ENCODE measurements at regions not wholly inside any gene's neighbourhood (a gene's known extent, or its start where the extent isn't known, plus 50 kb on each side); places are given as distances from the start of the nearest gene placed in this dataset.

GRCh38 chr4:125801924-125802323, 487.2 kb downstream of the FAT4 start:
- WGBS: 56% methylated on average over 1 of the region's 1 CpG
- Histone ChIP-seq H3K4me1 (ENCODE audit: control insufficient read depth in 4 of 4, insufficient read depth in 4 of 4, low read length in 3 of 4) (no peaks in the 10 kb centered on the region), H3K9me3 (ENCODE audit: control insufficient read depth in 4 of 4, low read length in 3 of 4) (no peaks in the 10 kb centered on the region), H3K4me3 (ENCODE audit: low read depth in 1 of 3, low read length in 3 of 3) (no peak overlapping the region), H3K27me3 (ENCODE audit: control insufficient read depth in 4 of 4, insufficient read depth in 4 of 4, low read length in 3 of 4) (no peaks in the 10 kb centered on the region), H3K36me3 (ENCODE audit: control insufficient read depth in 4 of 4, insufficient read depth in 3 of 4, low read depth in 1 of 4, low read length in 3 of 4) (no peaks in the 10 kb centered on the region), H3K27ac (ENCODE audit: low read depth in 1 of 2, low read length in 2 of 2) (no peak overlapping the region), H3K9ac (ENCODE audit: low read depth in 1 of 2, low read length in 2 of 2) (no peak overlapping the region)
- TF ChIP-seq SP1 (IDR thresholded peaks at IDR 0.05) (no peak), EGR1 (IDR thresholded peaks at IDR 0.05; ENCODE audit: low read depth in 2 of 2) (no peak), NR2F2 (IDR thresholded peaks at IDR 0.05) (no peak), FOXA1 (IDR thresholded peaks at IDR 0.05) (no peak), MAX (IDR thresholded peaks at IDR 0.05) (no peak), RXRA (IDR thresholded peaks at IDR 0.05) (no peak), ATF3 (IDR thresholded peaks at IDR 0.05) (no peak), FOXA2 (IDR thresholded peaks at IDR 0.05) (no peak), TAF1 (conservative IDR thresholded peaks at IDR 0.05) (no peak), HNF4G (IDR thresholded peaks at IDR 0.05) (no peak), YY1 (IDR thresholded peaks at IDR 0.05) (no peak), GABPA (IDR thresholded peaks at IDR 0.05 in 1 of 2, conservative IDR thresholded peaks at IDR 0.05 in 1 of 2) (no peak), RAD21 (IDR thresholded peaks at IDR 0.05) (no peak), HNF4A (conservative IDR thresholded peaks at IDR 0.05) (no peak)
- TF ChIP-seq, protein P1, sequence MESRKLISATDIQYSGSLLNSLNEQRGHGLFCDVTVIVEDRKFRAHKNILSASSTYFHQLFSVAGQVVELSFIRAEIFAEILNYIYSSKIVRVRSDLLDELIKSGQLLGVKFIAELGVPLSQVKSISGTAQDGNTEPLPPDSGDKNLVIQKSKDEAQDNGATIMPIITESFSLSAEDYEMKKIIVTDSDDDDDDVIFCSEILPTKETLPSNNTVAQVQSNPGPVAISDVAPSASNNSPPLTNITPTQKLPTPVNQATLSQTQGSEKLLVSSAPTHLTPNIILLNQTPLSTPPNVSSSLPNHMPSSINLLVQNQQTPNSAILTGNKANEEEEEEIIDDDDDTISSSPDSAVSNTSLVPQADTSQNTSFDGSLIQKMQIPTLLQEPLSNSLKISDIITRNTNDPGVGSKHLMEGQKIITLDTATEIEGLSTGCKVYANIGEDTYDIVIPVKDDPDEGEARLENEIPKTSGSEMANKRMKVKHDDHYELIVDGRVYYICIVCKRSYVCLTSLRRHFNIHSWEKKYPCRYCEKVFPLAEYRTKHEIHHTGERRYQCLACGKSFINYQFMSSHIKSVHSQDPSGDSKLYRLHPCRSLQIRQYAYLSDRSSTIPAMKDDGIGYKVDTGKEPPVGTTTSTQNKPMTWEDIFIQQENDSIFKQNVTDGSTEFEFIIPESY (IDR thresholded peaks at IDR 0.05): no peak
- TF ChIP-seq, protein P2, sequence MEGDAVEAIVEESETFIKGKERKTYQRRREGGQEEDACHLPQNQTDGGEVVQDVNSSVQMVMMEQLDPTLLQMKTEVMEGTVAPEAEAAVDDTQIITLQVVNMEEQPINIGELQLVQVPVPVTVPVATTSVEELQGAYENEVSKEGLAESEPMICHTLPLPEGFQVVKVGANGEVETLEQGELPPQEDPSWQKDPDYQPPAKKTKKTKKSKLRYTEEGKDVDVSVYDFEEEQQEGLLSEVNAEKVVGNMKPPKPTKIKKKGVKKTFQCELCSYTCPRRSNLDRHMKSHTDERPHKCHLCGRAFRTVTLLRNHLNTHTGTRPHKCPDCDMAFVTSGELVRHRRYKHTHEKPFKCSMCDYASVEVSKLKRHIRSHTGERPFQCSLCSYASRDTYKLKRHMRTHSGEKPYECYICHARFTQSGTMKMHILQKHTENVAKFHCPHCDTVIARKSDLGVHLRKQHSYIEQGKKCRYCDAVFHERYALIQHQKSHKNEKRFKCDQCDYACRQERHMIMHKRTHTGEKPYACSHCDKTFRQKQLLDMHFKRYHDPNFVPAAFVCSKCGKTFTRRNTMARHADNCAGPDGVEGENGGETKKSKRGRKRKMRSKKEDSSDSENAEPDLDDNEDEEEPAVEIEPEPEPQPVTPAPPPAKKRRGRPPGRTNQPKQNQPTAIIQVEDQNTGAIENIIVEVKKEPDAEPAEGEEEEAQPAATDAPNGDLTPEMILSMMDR (IDR thresholded peaks at IDR 0.05; ENCODE audit: low read depth, low read length, missing input control): no peak
- no peak for DNase-seq (ENCODE audit: low spot score)

- H3K27ac ChIP-seq (ENCODE audit: low read depth in 1 of 2, low read length in 2 of 2): no peak overlapping the region
- H3K4me3 ChIP-seq (ENCODE audit: low read depth in 1 of 3, low read length in 3 of 3): no peak overlapping the region
- no peak overlapping the region for H3K9ac ChIP-seq (ENCODE audit: low read depth in 1 of 2, low read length in 2 of 2)
- H3K27me3 ChIP-seq (ENCODE audit: control insufficient read depth in 4 of 4, insufficient read depth in 4 of 4, low read length in 3 of 4): no peaks in the 10 kb centered on the region
- TF ChIP-seq JUND (IDR thresholded peaks at IDR 0.05): no peak
- no peak for TF ChIP-seq NR2F2 (IDR thresholded peaks at IDR 0.05)
- TF ChIP-seq, protein P1 (IDR thresholded peaks at IDR 0.05): no peak
- no peak for TF ChIP-seq TAF1 (conservative IDR thresholded peaks at IDR 0.05)
- no peak for TF ChIP-seq REST (IDR thresholded peaks at IDR 0.05)
- TF ChIP-seq FOXA2 (IDR thresholded peaks at IDR 0.05): no peak
- no peak for TF ChIP-seq FOXA1 (IDR thresholded peaks at IDR 0.05)
- TF ChIP-seq HNF4G (IDR thresholded peaks at IDR 0.05): no peak
- no peak for TF ChIP-seq SP1 (IDR thresholded peaks at IDR 0.05)
- TF ChIP-seq YY1 (IDR thresholded peaks at IDR 0.05): no peak
- no peak for TF ChIP-seq ATF3 (IDR thresholded peaks at IDR 0.05)
- TF ChIP-seq, protein P2 (IDR thresholded peaks at IDR 0.05; ENCODE audit: low read depth, low read length, missing input control): no peak
- TF ChIP-seq GABPA (IDR thresholded peaks at IDR 0.05 in 1 of 2, conservative IDR thresholded peaks at IDR 0.05 in 1 of 2): no peak
- TF ChIP-seq MAX (IDR thresholded peaks at IDR 0.05): no peak
- no peak for TF ChIP-seq HNF4A (conservative IDR thresholded peaks at IDR 0.05)
- TF ChIP-seq RXRA (IDR thresholded peaks at IDR 0.05): no peak
- no peak for TF ChIP-seq EGR1 (IDR thresholded peaks at IDR 0.05; ENCODE audit: low read depth in 2 of 2)
- TF ChIP-seq RAD21 (IDR thresholded peaks at IDR 0.05): no peak
- H3K9me3 ChIP-seq (ENCODE audit: control insufficient read depth in 4 of 4, low read length in 3 of 4): no peaks in the 10 kb centered on the region
- no peaks in the 10 kb centered on the region for H3K4me1 ChIP-seq (ENCODE audit: control insufficient read depth in 4 of 4, insufficient read depth in 4 of 4, low read length in 3 of 4)
- WGBS: 67% methylated on average over 3 of the region's 3 CpGs
- H3K36me3 ChIP-seq (ENCODE audit: control insufficient read depth in 4 of 4, insufficient read depth in 3 of 4, low read depth in 1 of 4, low read length in 3 of 4): no peaks in the 10 kb centered on the region
- DNase-seq (ENCODE audit: low spot score): no peak
Observed at GRCh38 chr4:125808022-125808421, 493.3 kb downstream of the FAT4 start.
